ENCODE measurements at regions not wholly inside any gene's neighbourhood (a gene's known extent, or its start where the extent isn't known, plus 50 kb on each side); places are given as distances from the start of the nearest gene placed in this dataset.

GRCh38 chr5:67541875-67542274, 345.3 kb upstream of the CD180 start:
- TF ChIP-seq CTCF (IDR thresholded peaks at IDR 0.05), result no peak
- Histone ChIP-seq H3K27ac (ENCODE audit: low read depth in 1 of 2, low read length in 2 of 2) (no peak overlapping the region), H3K4me1 (ENCODE audit: insufficient read depth, low read length) (peaks cover 7% of the 10 kb centered on the region), H3K4me3 (ENCODE audit: low read length) (no peak overlapping the region), H3K27me3 (ENCODE audit: control insufficient read depth in 1 of 2, insufficient read depth in 2 of 2, low read length in 2 of 2) (no peaks in the 10 kb centered on the region), H3K36me3 (ENCODE audit: insufficient read depth, low read length) (no peaks in the 10 kb centered on the region), H3K9me3 (ENCODE audit: control insufficient read depth in 1 of 2, insufficient read depth in 1 of 2, low read length in 2 of 2) (no peaks in the 10 kb centered on the region)
- Mint-ChIP-seq H3K27ac (no peak overlapping the region), H3K9me3 (no peaks in the 10 kb centered on the region), H3K4me1 (ENCODE audit: low read depth) (no peaks in the 10 kb centered on the region), H3K27me3 (no peaks in the 10 kb centered on the region), H3K4me3 (no peak overlapping the region), H3K36me3 (ENCODE audit: low read depth) (no peaks in the 10 kb centered on the region)
- DNase-seq (no peak), ATAC-seq (ENCODE audit: poor library complexity) (no peak)
- intact Hi-C loops (cut with DNase I, micrococcal nuclease), result no loop called here
- POLR2A ChIA-PET, result no interaction called here
- CTCF ChIA-PET, result no interaction called here

GRCh38 chr5:67538855-67539506, 342.4 kb upstream of the CD180 start:
- H3K36me3 Mint-ChIP-seq (ENCODE audit: low read depth), result no peaks in the 10 kb centered on the region
- TF ChIP-seq CTCF (IDR thresholded peaks at IDR 0.05), result no peak
- ChIA-PET POLR2A (interaction anchor here (0.7 to 1.2 kb wide), 2 partner anchors 10 to 677 kb away, joined by 4 to 5 read pairs; partner anchors contain the start of gene PIK3R1), CTCF (interaction anchor here (0.7 to 1.2 kb wide), 2 partner anchors 38 to 523 kb away, joined by 3 read pairs; no protein-coding TSS in a partner anchor)
- H3K27ac ChIP-seq (ENCODE audit: low read depth in 1 of 2, low read length in 2 of 2), result no peak overlapping the region
- H3K36me3 ChIP-seq (ENCODE audit: insufficient read depth, low read length), result no peaks in the 10 kb centered on the region
- H3K9me3 ChIP-seq (ENCODE audit: control insufficient read depth in 1 of 2, insufficient read depth in 1 of 2, low read length in 2 of 2), result no peaks in the 10 kb centered on the region
- H3K27ac Mint-ChIP-seq, result no peak overlapping the region
- H3K4me3 ChIP-seq (ENCODE audit: low read length), result no peak overlapping the region
- peaks cover 4% of the 10 kb centered on the region for H3K4me1 Mint-ChIP-seq (ENCODE audit: low read depth)
- no peak for DNase-seq
- intact Hi-C loops (cut with DNase I, micrococcal nuclease), result no loop called here
- no peaks in the 10 kb centered on the region for H3K9me3 Mint-ChIP-seq
- no peak for ATAC-seq (ENCODE audit: poor library complexity)
- no peaks in the 10 kb centered on the region for H3K27me3 Mint-ChIP-seq
- H3K4me1 ChIP-seq (ENCODE audit: insufficient read depth, low read length), result peaks cover 7% of the 10 kb centered on the region
- H3K27me3 ChIP-seq (ENCODE audit: control insufficient read depth in 1 of 2, insufficient read depth in 2 of 2, low read length in 2 of 2), result no peaks in the 10 kb centered on the region
- no peak overlapping the region for H3K4me3 Mint-ChIP-seq

GRCh38 chr5:67537439-67538148, 341.0 kb upstream of the CD180 start:
- Histone ChIP-seq H3K4me3 (ENCODE audit: low read length) (peak overlapping the region; percentile 45), H3K4me1 (ENCODE audit: insufficient read depth, low read length) (peaks cover 7% of the 10 kb centered on the region), H3K27me3 (ENCODE audit: control insufficient read depth in 1 of 2, insufficient read depth in 2 of 2, low read length in 2 of 2) (no peaks in the 10 kb centered on the region), H3K27ac (ENCODE audit: low read depth in 1 of 2, low read length in 2 of 2) (no peak overlapping the region), H3K9me3 (ENCODE audit: control insufficient read depth in 1 of 2, insufficient read depth in 1 of 2, low read length in 2 of 2) (no peaks in the 10 kb centered on the region), H3K36me3 (ENCODE audit: insufficient read depth, low read length) (no peaks in the 10 kb centered on the region)
- no peak for TF ChIP-seq CTCF (IDR thresholded peaks at IDR 0.05)
- ATAC-seq (ENCODE audit: poor library complexity), result no peak
- Mint-ChIP-seq H3K4me1 (ENCODE audit: low read depth) (peaks cover 4% of the 10 kb centered on the region), H3K9me3 (no peaks in the 10 kb centered on the region), H3K36me3 (ENCODE audit: low read depth) (no peaks in the 10 kb centered on the region), H3K27ac (no peak overlapping the region), H3K27me3 (no peaks in the 10 kb centered on the region), H3K4me3 (no peak overlapping the region)
- intact Hi-C loops (cut with DNase I, micrococcal nuclease), result no loop called here
- ChIA-PET POLR2A (interaction anchor here (0.7 to 1.2 kb wide), 4 partner anchors 8 to 187 kb away, joined by 3 to 5 read pairs (median 4); no protein-coding TSS in a partner anchor), CTCF (no interaction called here)
- DNase-seq, result peak in 4 of 14 experiments; percentile 7 to 53 (median 22)

Measured in CD4-positive, alpha-beta T cell (primary cell).